Uterus (tissue), 3 donors: ENCODE measurements at regions not wholly inside any gene's neighbourhood (a gene's known extent, or its start where the extent isn't known, plus 50 kb on each side); places are given as distances from the start of the nearest gene placed in this dataset.

Experiments used
- DNase-seq, 2 donors: peaks; one replicate each; pipeline ENCODE4 v3.0.0-alpha.2; 2019 to 2020
- H3K27ac ChIP-seq, 2 donors: fragments of 200-600 bp; sonication (generic); 1 replicate in 1 of 2; 2 replicates in 1 of 2; pipeline ENCODE4 v1.5.1; 2016 to 2018
- H3K27me3 ChIP-seq, 2 donors: fragments of 200-600 bp; sonication (generic); one replicate each; pipeline ENCODE4 v1.5.1; 2018 to 2019; ENCODE audit warnings: control low read depth in 1 of 2
- H3K36me3 ChIP-seq, 2 donors: fragments of 200-600 bp; sonication (generic); one replicate each; pipeline ENCODE4 v1.5.1; 2019; ENCODE audit warnings: control low read depth in 1 of 2
- H3K4me1 ChIP-seq, 2 donors: fragments of 200-600 bp; sonication (generic); one replicate each; pipeline ENCODE4 v1.5.1; 2018 to 2019; ENCODE audit warnings: control low read depth in 1 of 2
- H3K4me3 ChIP-seq, 2 donors: fragments of 200-600 bp; sonication (generic); 1 replicate in 1 of 2; 2 replicates in 1 of 2; pipeline ENCODE4 v1.5.1; 2018 to 2019; ENCODE audit warnings: mild to moderate bottlenecking in 1 of 2
- H3K9me3 ChIP-seq, 2 donors: fragments of 200-600 bp; sonication (generic); one replicate each; pipeline ENCODE4 v1.5.1; 2019; ENCODE audit warnings: control low read depth in 1 of 2
- CTCF ChIP-seq, 4 experiments: fragments of 200-600 bp in 2 of 4; fragments of 450-650 bp in 2 of 4; sonication (generic) in 2 of 4; IDR thresholded peaks; one replicate each; pipeline ENCODE4 v1.5.1; 2016 to 2019; ENCODE audit warnings: antibody characterized with exemption in 4 of 4, mild to moderate bottlenecking in 2 of 4, moderate library complexity in 1 of 4
- POLR2A ChIP-seq, 2 donors: fragments of 450-650 bp; IDR thresholded peaks; one replicate each; pipeline ENCODE4 v1.6.1; 2016; ENCODE audit warnings: antibody characterized with exemption in 2 of 2, mild to moderate bottlenecking in 1 of 2, moderate library complexity in 1 of 2
- intact Hi-C: fragments of 100-400 bp; cut with DNase I; formaldehyde crosslinking; loops from one replicate; pipeline ENCODE4 v1.15.1; 2023; ENCODE audit warnings: low total_unique reads
- donor health status: DM: yes; HTN: yes; CAD: no.

DNA sequence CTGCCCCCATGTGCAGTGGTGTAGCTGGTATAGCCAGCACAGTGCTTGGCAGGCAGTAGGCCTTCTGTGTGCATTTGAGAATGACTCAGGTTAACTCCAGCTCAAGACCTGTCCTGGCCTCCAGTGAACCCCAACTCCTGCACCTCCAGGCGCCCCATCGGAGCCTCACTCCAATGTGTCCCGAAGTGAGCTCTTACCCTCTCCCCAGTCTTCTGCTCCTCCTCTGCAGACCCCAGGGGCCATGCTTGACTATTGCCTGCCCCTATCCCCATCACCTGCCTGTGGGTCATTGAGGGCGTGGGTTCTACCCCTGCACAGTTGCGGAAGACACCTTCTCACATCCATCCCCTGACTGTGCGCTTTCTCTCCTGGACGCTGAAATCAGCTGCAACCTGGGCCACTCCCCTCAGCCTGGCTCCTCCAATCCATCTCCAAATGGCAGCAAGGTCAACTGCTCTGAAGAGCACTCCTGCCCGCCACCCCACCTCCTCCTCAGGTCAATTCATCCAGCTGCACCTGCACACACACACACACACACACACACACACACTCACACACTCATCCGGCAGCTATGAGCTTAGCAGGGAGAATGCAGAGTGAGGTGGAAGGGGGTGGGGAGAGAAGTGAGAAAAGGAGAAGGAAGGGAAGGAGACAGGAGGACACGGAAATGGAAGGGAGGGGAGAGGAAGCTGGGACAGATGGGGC, 130.3 kb upstream of the GLI2 start:
- no peak overlapping the region for H3K27ac ChIP-seq
- H3K4me3 ChIP-seq: no peak overlapping the region
- no peak for TF ChIP-seq POLR2A (IDR thresholded peaks at IDR 0.05)
- no peak for TF ChIP-seq CTCF (IDR thresholded peaks at IDR 0.05)
- H3K27me3 ChIP-seq: no peaks in the 10 kb centered on the region
- no peaks in the 10 kb centered on the region for H3K36me3 ChIP-seq
- no peaks in the 10 kb centered on the region for H3K4me1 ChIP-seq
- DNase-seq: no peak
- H3K9me3 ChIP-seq: no peaks in the 10 kb centered on the region
- intact Hi-C loops: no loop called here

DNA sequence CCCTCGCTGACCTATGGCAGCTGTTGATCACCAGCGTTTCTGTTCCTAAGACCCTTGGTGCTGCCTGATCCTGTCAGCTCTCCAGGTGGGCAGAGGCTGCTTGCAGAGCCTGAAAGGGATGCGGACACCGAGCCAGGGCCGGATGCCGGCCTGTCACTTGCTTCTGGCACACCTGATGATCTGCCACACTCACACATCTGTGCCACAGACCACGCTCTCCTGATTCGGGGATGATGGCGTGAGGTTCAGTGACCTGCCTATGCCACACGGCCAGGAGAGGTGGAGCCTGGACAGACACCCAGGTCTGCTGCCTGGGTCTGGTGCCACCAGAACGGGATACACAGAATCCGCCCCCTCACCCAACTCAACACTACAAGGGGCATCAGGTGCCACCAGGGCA, 129.4 kb upstream of the GLI2 start:
- Histone ChIP-seq H3K9me3 (no peaks in the 10 kb centered on the region), H3K36me3 (no peaks in the 10 kb centered on the region), H3K4me1 (no peaks in the 10 kb centered on the region), H3K27me3 (no peaks in the 10 kb centered on the region), H3K27ac (no peak overlapping the region), H3K4me3 (no peak overlapping the region)
- no peak for DNase-seq
- TF ChIP-seq CTCF (IDR thresholded peaks at IDR 0.05) (no peak), POLR2A (IDR thresholded peaks at IDR 0.05) (no peak)
- intact Hi-C loops: no loop called here

DNA sequence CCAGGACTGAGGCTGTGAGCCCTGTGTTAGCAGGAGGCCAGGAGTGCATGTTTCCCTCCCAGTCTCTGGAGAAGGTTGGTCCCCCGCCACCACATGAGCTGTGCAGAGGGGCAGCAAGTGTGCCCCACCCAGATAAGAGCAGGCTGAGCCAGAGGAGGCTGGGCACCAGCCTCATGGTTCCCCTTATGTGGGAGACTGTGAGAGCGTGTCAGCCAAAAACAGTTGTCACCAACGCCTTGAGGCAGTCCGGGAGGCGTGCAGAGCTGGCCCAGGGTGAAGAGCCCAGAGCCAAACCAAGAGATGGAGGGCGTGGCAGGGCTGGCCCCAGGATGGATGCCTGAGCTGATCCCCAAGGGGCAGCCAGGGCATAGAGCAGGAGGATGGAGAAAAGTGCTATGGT, 128.7 kb upstream of the GLI2 start:
- intact Hi-C loops: no loop called here
- Histone ChIP-seq H3K27ac (no peak overlapping the region), H3K36me3 (no peaks in the 10 kb centered on the region), H3K4me3 (no peak overlapping the region), H3K9me3 (no peaks in the 10 kb centered on the region), H3K4me1 (no peaks in the 10 kb centered on the region), H3K27me3 (no peaks in the 10 kb centered on the region)
- TF ChIP-seq CTCF (IDR thresholded peaks at IDR 0.05) (no peak), POLR2A (IDR thresholded peaks at IDR 0.05) (no peak)
- no peak for DNase-seq

GRCh38 chr2:120607506-120607905, 128.2 kb upstream of the GLI2 start:
- H3K4me3 ChIP-seq: no peak overlapping the region
- H3K27me3 ChIP-seq: no peaks in the 10 kb centered on the region
- H3K9me3 ChIP-seq: no peaks in the 10 kb centered on the region
- DNase-seq: no peak
- H3K36me3 ChIP-seq: no peaks in the 10 kb centered on the region
- TF ChIP-seq POLR2A (IDR thresholded peaks at IDR 0.05) (no peak), CTCF (IDR thresholded peaks at IDR 0.05) (no peak)
- intact Hi-C loops: no loop called here
- H3K27ac ChIP-seq: no peak overlapping the region
- no peaks in the 10 kb centered on the region for H3K4me1 ChIP-seq

- H3K4me3 ChIP-seq: no peak overlapping the region
- H3K4me1 ChIP-seq: no peaks in the 10 kb centered on the region
- intact Hi-C loops: no loop called here
- H3K36me3 ChIP-seq: no peaks in the 10 kb centered on the region
- H3K27me3 ChIP-seq: no peaks in the 10 kb centered on the region
- TF ChIP-seq POLR2A (IDR thresholded peaks at IDR 0.05) (no peak), CTCF (IDR thresholded peaks at IDR 0.05) (no peak)
- no peak for DNase-seq
- H3K9me3 ChIP-seq: no peaks in the 10 kb centered on the region
- no peak overlapping the region for H3K27ac ChIP-seq
Measured at GRCh38 chr2:120607996-120608395, 127.7 kb upstream of the GLI2 start.
